CD1c-positive myeloid dendritic cell (primary cell): ENCODE measurements at regions not wholly inside any gene's neighbourhood (a gene's known extent, or its start where the extent isn't known, plus 50 kb on each side); places are given as distances from the start of the nearest gene placed in this dataset.

Experiments
- DNase-seq: peaks from one replicate; pipeline ENCODE4 v3.0.0-alpha.2; 2016; ENCODE audit errors: extremely low spot score

DNA sequence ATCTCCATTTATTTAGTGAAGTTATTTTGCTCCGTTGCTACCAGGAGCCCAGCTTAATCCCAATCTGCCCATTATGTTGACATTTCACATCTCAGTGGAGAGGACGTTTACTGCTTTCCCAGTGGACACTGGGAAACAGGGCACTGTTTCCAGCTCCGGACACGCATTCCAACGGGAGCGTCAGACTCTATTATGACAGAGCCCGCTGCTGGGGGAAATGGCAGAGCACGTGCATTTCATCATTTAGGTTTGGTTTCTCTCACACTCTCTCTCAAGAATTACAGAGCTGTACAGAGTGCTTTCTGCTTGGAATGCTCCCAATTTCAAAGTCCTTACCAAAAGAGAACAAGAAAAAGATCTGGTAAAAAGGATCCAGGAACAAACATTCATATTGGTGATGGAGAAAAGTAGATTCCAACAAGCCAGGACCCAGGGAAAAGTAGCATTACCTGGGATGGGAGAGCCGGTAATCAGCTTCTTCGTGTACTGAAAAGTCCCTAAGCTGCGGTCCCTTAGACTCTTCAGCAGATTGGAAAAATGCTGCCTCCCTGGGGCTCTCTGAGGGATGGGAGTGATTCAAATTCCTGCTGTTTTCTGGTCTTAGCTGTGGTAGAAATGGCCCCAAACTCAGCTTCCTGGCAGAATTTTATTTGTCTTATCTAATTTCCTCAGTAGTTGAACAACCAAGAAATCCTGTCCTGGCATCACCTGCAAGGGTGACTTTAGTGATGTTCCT is 136.0 kb upstream of the THBS1 start:
- no peak for DNase-seq

- no peak for DNase-seq
Measured at GRCh38 chr15:39445931-39446330, 134.9 kb upstream of the THBS1 start.

DNA sequence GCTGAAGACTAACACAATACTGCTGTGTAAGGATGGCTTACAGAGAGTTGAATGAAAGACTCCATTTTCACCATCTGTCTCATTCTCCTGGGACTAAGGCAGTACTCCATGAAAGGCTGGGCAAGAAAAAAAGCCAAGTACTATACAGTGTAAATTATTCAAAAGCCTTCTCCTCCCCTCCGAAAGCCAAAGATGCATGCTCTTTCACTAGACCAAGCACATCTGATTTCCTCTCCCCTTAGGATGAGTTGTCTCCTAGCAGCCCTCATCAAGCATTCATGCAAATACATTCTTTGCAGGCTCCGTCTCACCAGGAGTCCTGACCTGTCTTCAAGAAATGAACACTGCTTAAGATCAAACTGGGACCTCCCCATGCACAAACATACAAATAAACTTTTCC is 133.5 kb upstream of the THBS1 start:
- no peak for DNase-seq

GRCh38 chr15:39447881-39448280 is 133.0 kb upstream of the THBS1 start:
- DNase-seq, result no peak

GRCh38 chr15:39448409-39448808 is 132.5 kb upstream of the THBS1 start:
- no peak for DNase-seq

- no peak for DNase-seq
Measured at GRCh38 chr15:39451121-39451688, 129.7 kb upstream of the THBS1 start.

- no peak for DNase-seq
Measured at GRCh38 chr15:39451871-39452270, 129.0 kb upstream of the THBS1 start.

DNA sequence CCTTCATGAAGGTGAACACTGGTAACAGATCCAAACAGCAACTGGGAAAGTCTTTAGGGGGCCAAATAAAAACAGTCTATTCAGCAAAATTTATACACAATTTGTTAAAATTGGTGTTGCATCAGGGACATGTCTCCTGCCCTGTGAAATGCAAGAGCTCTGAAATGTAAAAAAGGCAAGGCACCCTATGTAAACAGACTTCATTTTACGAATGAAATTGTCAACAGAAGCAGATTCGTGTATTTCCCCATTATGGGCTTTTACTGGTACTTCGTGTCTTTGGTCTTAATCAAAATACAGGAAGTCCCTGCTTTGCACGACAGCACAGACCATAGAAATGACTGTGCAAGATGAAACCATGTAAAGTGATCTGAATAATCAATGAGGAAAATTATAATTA is 127.3 kb upstream of the THBS1 start:
- DNase-seq, result peak; percentile 94

DNA sequence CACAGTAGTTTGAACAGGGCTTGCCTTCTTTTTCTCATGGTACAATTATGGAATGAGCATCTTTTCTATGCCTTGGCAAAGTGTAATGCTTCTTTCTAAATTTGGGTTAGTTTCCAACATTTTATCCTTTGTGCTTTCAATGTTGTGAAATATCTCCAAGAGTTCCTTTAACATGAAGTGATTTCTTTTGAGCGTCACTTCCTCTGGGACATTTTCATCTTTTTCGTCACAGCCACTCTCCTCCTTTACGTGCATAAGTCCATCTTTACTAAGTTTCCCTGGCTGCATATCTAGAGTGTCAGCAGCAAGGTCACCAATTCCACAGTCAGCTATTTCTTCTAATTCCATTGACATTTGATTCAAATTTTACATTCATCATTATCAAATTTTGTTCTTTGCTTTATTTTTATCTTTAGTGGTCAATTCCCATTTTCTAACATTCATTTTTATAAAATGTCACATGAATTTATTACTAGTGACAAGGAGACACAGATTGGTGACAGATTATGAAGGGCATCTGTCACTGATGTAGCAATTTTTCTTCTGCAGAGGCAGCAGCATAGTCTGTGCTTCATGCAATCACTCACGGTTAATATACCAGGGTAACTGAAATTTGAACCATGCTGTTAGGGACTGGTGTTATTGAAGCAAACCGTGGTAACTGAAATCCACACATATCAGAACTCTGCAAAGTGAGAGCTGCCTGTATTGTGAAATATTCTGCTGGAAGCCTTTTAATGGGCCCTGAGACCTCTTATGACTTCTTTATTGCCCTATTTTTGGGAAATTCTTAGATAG is 126.5 kb upstream of the THBS1 start:
- DNase-seq, result peak; percentile 77

- DNase-seq, result peak; percentile 43
Measured at GRCh38 chr15:39455471-39455991, 125.3 kb upstream of the THBS1 start.

- DNase-seq, result no peak
Measured at GRCh38 chr15:39456159-39456558, 124.7 kb upstream of the THBS1 start.

- no peak for DNase-seq
Measured at GRCh38 chr15:39456582-39457330, 124.1 kb upstream of the THBS1 start.

GRCh38 chr15:39458131-39458530 is 122.7 kb upstream of the THBS1 start:
- no peak for DNase-seq

GRCh38 chr15:39459548-39459947 is 121.3 kb upstream of the THBS1 start:
- DNase-seq, result no peak

DNA sequence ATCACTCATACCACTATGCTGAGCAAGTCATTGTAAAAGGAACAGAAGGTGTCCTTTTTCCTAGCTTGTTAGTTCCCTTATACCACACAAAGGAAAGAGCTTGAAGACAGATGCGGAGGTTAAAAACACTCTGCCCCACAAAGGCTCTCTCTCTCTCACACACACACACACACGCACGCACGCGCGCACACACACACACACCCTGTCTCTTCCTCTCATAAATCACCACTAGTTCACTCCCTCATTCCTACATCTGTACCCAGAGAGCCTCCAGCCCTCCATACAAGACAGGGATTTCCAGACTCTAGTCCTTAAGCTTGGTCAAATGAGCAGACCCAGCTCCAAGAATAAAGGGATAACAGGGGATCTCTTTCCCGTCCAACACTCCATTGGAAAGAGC is 120.1 kb upstream of the THBS1 start:
- no peak for DNase-seq

- no peak for DNase-seq
Measured at GRCh38 chr15:39461536-39462130, 119.2 kb upstream of the THBS1 start.

DNA sequence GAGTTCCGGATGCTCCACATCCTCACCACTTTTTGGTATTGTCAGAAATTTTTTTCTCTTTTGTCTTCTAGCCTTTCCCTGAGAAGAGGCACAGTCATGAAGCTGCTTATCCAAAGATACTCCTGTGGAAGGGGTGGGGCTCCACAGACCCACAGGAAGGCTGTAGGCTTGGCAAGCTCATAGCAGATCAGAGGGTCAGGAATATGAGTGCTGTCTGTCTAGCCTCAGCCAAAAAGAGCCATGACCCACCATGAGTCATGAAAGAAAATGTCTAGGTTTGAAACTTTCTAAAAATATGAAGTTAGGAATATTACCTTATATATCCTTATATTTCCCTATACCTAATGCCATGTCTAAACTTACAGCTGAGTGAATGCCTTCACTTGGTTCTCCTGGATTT is 118.2 kb upstream of the THBS1 start:
- DNase-seq, result no peak

DNA sequence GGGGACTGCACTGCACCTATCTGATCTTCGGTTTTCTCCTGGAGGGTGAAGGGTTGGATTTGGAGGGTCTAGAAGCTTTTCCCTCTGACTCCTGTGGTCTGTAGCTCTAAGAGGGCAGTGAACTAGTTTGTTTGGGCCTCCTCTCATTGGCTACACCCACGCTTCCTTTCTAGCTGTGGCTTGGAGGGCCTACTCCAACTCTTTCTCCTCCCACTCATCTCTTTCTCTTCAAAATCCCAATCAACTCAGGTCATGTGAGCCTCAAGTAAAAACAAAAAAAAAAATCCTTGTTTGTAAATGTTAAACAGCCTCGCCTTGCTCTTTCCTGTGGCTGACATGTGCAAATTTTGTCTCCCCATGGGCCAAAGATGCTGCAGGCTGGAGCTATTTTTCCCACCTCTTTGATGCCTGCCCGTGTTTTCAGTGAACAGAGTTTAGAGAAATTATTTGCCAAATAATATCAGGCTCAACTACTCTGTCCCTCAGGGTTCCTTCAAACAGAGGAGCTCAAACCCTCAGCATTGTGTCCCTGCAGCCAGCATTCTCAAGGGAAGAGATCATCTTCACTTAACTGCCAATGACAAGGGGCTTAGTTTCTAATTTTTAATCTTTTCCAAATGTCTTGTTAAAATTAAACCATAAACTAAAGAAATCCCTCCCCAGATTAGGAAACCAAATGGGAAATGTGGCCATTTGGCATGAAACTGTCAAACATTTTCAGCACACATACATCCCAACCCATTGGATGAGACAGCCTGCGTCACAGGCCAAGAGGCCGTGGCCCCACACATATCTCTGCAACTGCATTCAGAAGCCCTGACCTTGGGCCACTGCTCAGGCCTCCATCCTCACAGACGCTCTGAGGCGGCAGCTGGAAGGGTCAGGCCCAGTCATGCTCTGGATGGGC is 114.8 kb upstream of the THBS1 start:
- DNase-seq, result peak; percentile 18

GRCh38 chr15:39466750-39467105 is 114.2 kb upstream of the THBS1 start:
- no peak for DNase-seq

DNA sequence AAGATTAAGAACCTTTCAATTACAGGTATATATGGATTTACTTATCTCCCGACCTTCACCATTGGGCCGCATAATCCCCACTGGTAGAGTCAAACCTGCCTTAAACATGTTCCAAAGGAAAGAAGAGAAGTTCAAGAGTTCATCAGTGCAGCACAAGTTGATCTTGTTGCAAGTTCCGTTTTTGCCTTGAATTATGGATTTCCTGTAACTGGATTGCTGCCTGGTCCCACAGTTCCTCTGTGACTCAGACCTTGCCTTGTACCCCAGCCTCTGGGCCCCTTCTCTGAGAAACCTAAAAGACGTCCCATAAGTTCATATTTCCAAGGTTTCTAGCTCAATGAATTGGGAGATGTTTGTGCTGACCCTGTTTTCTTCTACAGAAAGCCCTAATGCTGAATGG is 112.5 kb upstream of the THBS1 start:
- peak; percentile 84 for DNase-seq

- DNase-seq, result peak; percentile 57
Measured at GRCh38 chr15:39468828-39469227, 112.1 kb upstream of the THBS1 start.
